ENCODE measurements at regions not wholly inside any gene's neighbourhood (a gene's known extent, or its start where the extent isn't known, plus 50 kb on each side); places are given as distances from the start of the nearest gene placed in this dataset.

- Mint-ChIP-seq H3K27ac (peak overlapping the region; percentile 88 to 96 (median 95)), H3K36me3 (ENCODE audit: low read depth) (no peaks in the 10 kb centered on the region), H3K27me3 (ENCODE audit: low read depth) (peaks cover 21% of the 10 kb centered on the region), H3K4me1 (peaks cover 35% of the 10 kb centered on the region), H3K4me3 (peak overlapping the region; percentile 89 to 96 (median 91)), H3K9me3 (no peaks in the 10 kb centered on the region)
- no peak for TF ChIP-seq CTCF (IDR thresholded peaks at IDR 0.05; ENCODE audit: unreplicated experiment in 3 of 3)
These were observed 77.2 kb upstream of the VGLL4 start for GRCh38 chr3:11720917-11721411.

GRCh38 chr3:11720304-11720898 is 76.7 kb upstream of the VGLL4 start:
- peak overlapping the region; percentile 89 to 96 (median 91) for H3K4me3 Mint-ChIP-seq
- no peak for TF ChIP-seq CTCF (IDR thresholded peaks at IDR 0.05; ENCODE audit: unreplicated experiment in 3 of 3)
- no peaks in the 10 kb centered on the region for H3K9me3 Mint-ChIP-seq
- peaks cover 17% of the 10 kb centered on the region for H3K27me3 Mint-ChIP-seq (ENCODE audit: low read depth)
- peaks cover 35% of the 10 kb centered on the region for H3K4me1 Mint-ChIP-seq
- H3K27ac Mint-ChIP-seq = peak overlapping the region; percentile 88 to 96 (median 95)
- no peaks in the 10 kb centered on the region for H3K36me3 Mint-ChIP-seq (ENCODE audit: low read depth)

- Mint-ChIP-seq H3K4me3 (peak overlapping the region; percentile 66 to 96 (median 89)), H3K4me1 (peaks cover 35% of the 10 kb centered on the region), H3K36me3 (ENCODE audit: low read depth) (no peaks in the 10 kb centered on the region), H3K27me3 (ENCODE audit: low read depth) (peaks cover 10% of the 10 kb centered on the region), H3K27ac (peak overlapping the region in 1 of 3 experiments; percentile 88), H3K9me3 (no peaks in the 10 kb centered on the region)
- no peak for TF ChIP-seq CTCF (IDR thresholded peaks at IDR 0.05; ENCODE audit: unreplicated experiment in 3 of 3)
These were observed 75.9 kb upstream of the VGLL4 start for GRCh38 chr3:11719406-11720303.

- Mint-ChIP-seq H3K4me3 (peak overlapping the region; percentile 94 to 99 (median 95)), H3K9me3 (no peaks in the 10 kb centered on the region), H3K27me3 (ENCODE audit: low read depth) (peaks cover 6% of the 10 kb centered on the region), H3K4me1 (peaks cover 35% of the 10 kb centered on the region), H3K36me3 (ENCODE audit: low read depth) (no peaks in the 10 kb centered on the region), H3K27ac (peak overlapping the region; percentile 98 to 100 (median 99))
- no peak for TF ChIP-seq CTCF (IDR thresholded peaks at IDR 0.05; ENCODE audit: unreplicated experiment in 3 of 3)
These were observed 75.1 kb upstream of the VGLL4 start for GRCh38 chr3:11718637-11719405.

- TF ChIP-seq CTCF (IDR thresholded peaks at IDR 0.05; ENCODE audit: unreplicated experiment in 3 of 3) = no peak
- Mint-ChIP-seq H3K27me3 (ENCODE audit: low read depth) (peaks cover 3% of the 10 kb centered on the region), H3K4me3 (peak overlapping the region; percentile 94 to 99 (median 95)), H3K27ac (peak overlapping the region; percentile 98 to 100 (median 99)), H3K4me1 (peaks cover 35% of the 10 kb centered on the region), H3K36me3 (ENCODE audit: low read depth) (no peaks in the 10 kb centered on the region), H3K9me3 (no peaks in the 10 kb centered on the region)
These were observed 74.3 kb upstream of the VGLL4 start for GRCh38 chr3:11717768-11718636.
